ENCODE measurements at regions not wholly inside any gene's neighbourhood (a gene's known extent, or its start where the extent isn't known, plus 50 kb on each side); places are given as distances from the start of the nearest gene placed in this dataset.

GRCh38 chr6:147858421-147858820 lies 349.9 kb downstream of the SAMD5 start:
- TF ChIP-seq CTCF (IDR thresholded peaks at IDR 0.05), result no peak
- no peaks in the 10 kb centered on the region for H3K27me3 Mint-ChIP-seq (ENCODE audit: low read depth in 2 of 2)
- H3K27ac Mint-ChIP-seq, result no peak overlapping the region

DNA sequence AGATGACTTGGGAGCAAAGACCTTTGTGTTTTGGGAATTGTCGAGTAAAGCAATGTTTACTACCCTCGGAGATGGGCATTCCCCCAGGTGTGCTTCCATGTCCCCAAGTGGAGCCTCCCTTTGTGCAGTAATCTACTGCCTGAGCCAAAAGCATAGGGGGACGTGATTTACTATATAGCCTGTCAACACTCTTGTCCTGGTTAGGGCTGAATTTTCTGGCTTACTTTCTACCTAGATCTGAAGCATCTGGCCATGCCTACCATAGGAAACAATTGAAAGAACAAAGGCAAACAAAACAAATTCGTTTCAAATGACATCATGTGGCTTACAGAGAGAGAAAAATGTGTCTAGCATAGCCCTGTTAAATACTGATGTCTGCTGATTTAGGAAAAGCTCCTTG lies 350.6 kb downstream of the SAMD5 start:
- Mint-ChIP-seq H3K27ac (no peak overlapping the region), H3K36me3 (no peaks in the 10 kb centered on the region), H3K4me3 (no peak overlapping the region), H3K4me1 (no peaks in the 10 kb centered on the region), H3K27me3 (ENCODE audit: low read depth in 2 of 2) (no peaks in the 10 kb centered on the region), H3K9me3 (peaks cover 4 to 5% of the 10 kb centered on the region in 2 donors)
- TF ChIP-seq CTCF (IDR thresholded peaks at IDR 0.05), result no peak
- Histone ChIP-seq H3K27me3 (ENCODE audit: control insufficient read depth, insufficient read depth, low read length) (no peaks in the 10 kb centered on the region), H3K36me3 (ENCODE audit: control insufficient read depth, insufficient read depth, low read length) (no peaks in the 10 kb centered on the region), H3K4me1 (ENCODE audit: control insufficient read depth, insufficient read depth, low read length) (no peaks in the 10 kb centered on the region), H3K9me3 (ENCODE audit: control insufficient read depth, insufficient read depth, low read length) (no peaks in the 10 kb centered on the region), H3K27ac (ENCODE audit: low read length) (no peak overlapping the region), H3K4me3 (ENCODE audit: low read length) (no peak overlapping the region)
- ATAC-seq (no peak), DNase-seq (no peak)
- intact Hi-C loops (cut with micrococcal nuclease), result no loop called here
- WGBS (ENCODE audit: insufficient coverage), result 76% methylated on average over 4 of the region's 4 CpGs

More at GRCh38 chr6:147858421-147858820, 349.9 kb downstream of the SAMD5 start:
- H3K9me3 ChIP-seq (ENCODE audit: control insufficient read depth, insufficient read depth, low read length), result no peaks in the 10 kb centered on the region
- peaks cover 4 to 9% of the 10 kb centered on the region in 2 donors for H3K9me3 Mint-ChIP-seq
- H3K36me3 Mint-ChIP-seq, result no peaks in the 10 kb centered on the region
- 95% methylated on average over 2 of the region's 2 CpGs for WGBS (ENCODE audit: insufficient coverage)
- ATAC-seq, result no peak
- intact Hi-C loops (cut with micrococcal nuclease), result no loop called here
- H3K4me1 Mint-ChIP-seq, result no peaks in the 10 kb centered on the region
- no peaks in the 10 kb centered on the region for H3K27me3 ChIP-seq (ENCODE audit: control insufficient read depth, insufficient read depth, low read length)
- no peak overlapping the region for H3K4me3 Mint-ChIP-seq
- no peaks in the 10 kb centered on the region for H3K4me1 ChIP-seq (ENCODE audit: control insufficient read depth, insufficient read depth, low read length)
- no peak for DNase-seq
- H3K4me3 ChIP-seq (ENCODE audit: low read length), result no peak overlapping the region
- no peak overlapping the region for H3K27ac ChIP-seq (ENCODE audit: low read length)
- H3K36me3 ChIP-seq (ENCODE audit: control insufficient read depth, insufficient read depth, low read length), result no peaks in the 10 kb centered on the region

DNA sequence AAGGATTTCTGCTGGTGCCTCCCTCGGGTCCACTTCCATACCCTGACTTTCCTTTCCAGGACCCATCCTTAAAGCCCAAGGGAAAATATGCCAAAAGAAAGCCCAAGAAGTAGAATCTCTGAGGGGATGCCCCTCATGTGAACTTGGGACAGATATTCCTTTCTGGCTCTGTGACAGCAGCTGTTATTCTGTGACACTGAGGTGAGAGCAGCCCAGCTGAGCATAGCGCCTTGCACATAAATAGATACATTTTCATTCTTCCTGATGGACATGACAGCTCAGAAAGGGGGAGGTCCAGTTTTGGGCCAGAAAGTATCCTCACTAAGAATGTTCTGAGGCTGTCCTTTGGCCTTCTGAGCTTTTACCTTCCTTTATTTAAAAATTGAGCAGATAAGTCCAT lies 353.2 kb downstream of the SAMD5 start:
- intact Hi-C loops (cut with micrococcal nuclease), result no loop called here
- Histone ChIP-seq H3K27me3 (ENCODE audit: control insufficient read depth, insufficient read depth, low read length) (no peaks in the 10 kb centered on the region), H3K4me3 (ENCODE audit: low read length) (no peak overlapping the region), H3K9me3 (ENCODE audit: control insufficient read depth, insufficient read depth, low read length) (no peaks in the 10 kb centered on the region), H3K36me3 (ENCODE audit: control insufficient read depth, insufficient read depth, low read length) (no peaks in the 10 kb centered on the region), H3K27ac (ENCODE audit: low read length) (no peak overlapping the region), H3K4me1 (ENCODE audit: control insufficient read depth, insufficient read depth, low read length) (no peaks in the 10 kb centered on the region)
- no peak overlapping the region for H3K27ac Mint-ChIP-seq
- DNase-seq (no peak), ATAC-seq (no peak)
- no peak overlapping the region for H3K4me3 Mint-ChIP-seq
- peaks cover 0 to 2% of the 10 kb centered on the region in 2 donors for H3K9me3 Mint-ChIP-seq
- H3K36me3 Mint-ChIP-seq, result no peaks in the 10 kb centered on the region
- TF ChIP-seq CTCF (IDR thresholded peaks at IDR 0.05), result no peak
- H3K27me3 Mint-ChIP-seq (ENCODE audit: low read depth in 2 of 2), result no peaks in the 10 kb centered on the region
- no peaks in the 10 kb centered on the region for H3K4me1 Mint-ChIP-seq
- 70% methylated on average over 2 of the region's 2 CpGs for WGBS (ENCODE audit: insufficient coverage)

DNA sequence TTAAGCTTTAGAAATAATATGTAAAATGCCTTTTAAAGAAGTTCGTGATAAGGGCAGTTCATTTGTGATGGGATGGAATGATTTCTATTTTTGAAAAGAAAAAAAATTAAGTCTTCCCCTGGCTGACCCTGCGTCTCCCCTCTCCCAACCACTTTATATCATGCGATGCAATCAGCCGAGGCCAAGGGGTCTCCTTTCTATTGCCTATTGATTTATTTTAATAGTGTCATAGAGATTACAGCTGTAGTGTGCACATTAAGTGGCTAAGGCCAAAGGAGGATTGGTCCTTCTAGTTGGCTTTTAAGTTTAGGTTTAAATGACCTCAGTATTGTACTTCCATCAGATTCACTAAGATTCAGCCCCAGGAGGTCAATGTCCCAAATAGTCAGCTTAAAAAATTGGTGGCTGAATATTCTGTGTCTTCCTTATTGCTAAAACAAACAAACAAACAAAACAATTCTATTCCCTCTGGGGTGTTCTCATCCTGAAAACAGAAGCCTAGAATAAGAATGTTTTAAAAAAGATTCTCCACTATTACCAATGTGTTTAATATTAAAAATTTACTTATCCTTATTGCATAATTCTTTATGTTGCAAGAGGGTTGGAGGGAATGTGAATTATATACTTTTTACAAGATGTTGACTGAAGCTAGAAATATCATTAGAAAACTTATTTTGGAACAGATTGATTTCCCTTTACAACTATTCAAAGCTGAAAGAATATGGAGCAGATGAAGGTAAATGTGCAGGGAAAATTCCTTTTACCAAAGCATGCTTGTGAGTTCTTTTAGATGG lies 359.1 kb downstream of the SAMD5 start:
- Mint-ChIP-seq H3K4me1 (no peaks in the 10 kb centered on the region), H3K9me3 (peaks cover 0 to 3% of the 10 kb centered on the region in 2 donors), H3K36me3 (no peaks in the 10 kb centered on the region), H3K27ac (no peak overlapping the region), H3K27me3 (ENCODE audit: low read depth in 2 of 2) (no peaks in the 10 kb centered on the region), H3K4me3 (no peak overlapping the region)
- DNase-seq (no peak), ATAC-seq (no peak)
- Histone ChIP-seq H3K27ac (ENCODE audit: low read length) (no peak overlapping the region), H3K4me3 (ENCODE audit: low read length) (no peak overlapping the region), H3K27me3 (ENCODE audit: control insufficient read depth, insufficient read depth, low read length) (no peaks in the 10 kb centered on the region), H3K9me3 (ENCODE audit: control insufficient read depth, insufficient read depth, low read length) (no peaks in the 10 kb centered on the region), H3K4me1 (ENCODE audit: control insufficient read depth, insufficient read depth, low read length) (no peaks in the 10 kb centered on the region), H3K36me3 (ENCODE audit: control insufficient read depth, insufficient read depth, low read length) (no peaks in the 10 kb centered on the region)
- no peak for TF ChIP-seq CTCF (IDR thresholded peaks at IDR 0.05)
- no CpG with 5 or more reads among the region's 4 CpGs for WGBS (ENCODE audit: insufficient coverage)
- intact Hi-C loops (cut with micrococcal nuclease), result no loop called here
